Right atrium auricular region (tissue), 2 donors: ENCODE measurements at regions not wholly inside any gene's neighbourhood (a gene's known extent, or its start where the extent isn't known, plus 50 kb on each side); places are given as distances from the start of the nearest gene placed in this dataset.
A peak's percentile ranks its signal among the peaks of the same experiment; 100 is the strongest.

Experiments
- DNase-seq: peaks from one replicate; pipeline ENCODE4 v3.0.0-alpha.2; 2019; ENCODE audit warnings: low spot score
- H3K27ac ChIP-seq, 2 donors: fragments of 200-600 bp; sonication (generic); 1 replicate in 1 of 2; 2 replicates in 1 of 2; pipeline ENCODE4 v1.5.1; 2016 to 2019
- H3K27me3 ChIP-seq, 2 donors: fragments of 200-600 bp; sonication (generic); one replicate each; pipeline versions ENCODE4 v1.5.1 to v1.6.0; 2017 to 2019
- H3K36me3 ChIP-seq: fragments of 200-600 bp; sonication (generic); one replicate; pipeline ENCODE4 v1.5.1; 2016
- H3K4me1 ChIP-seq, 2 donors: fragments of 200-600 bp; sonication (generic); one replicate each; pipeline versions ENCODE4 v1.5.1 to v1.6.0; 2017 to 2019
- H3K4me3 ChIP-seq, 2 donors: fragments of 200-600 bp; sonication (generic); 1 replicate in 1 of 2; 2 replicates in 1 of 2; pipeline ENCODE4 v1.5.1; 2017 to 2019; ENCODE audit warnings: mild to moderate bottlenecking in 1 of 2, moderate library complexity in 1 of 2
- H3K9me3 ChIP-seq, 2 donors: fragments of 200-600 bp; sonication (generic); one replicate each; pipeline ENCODE4 v1.5.1; 2019
- TF ChIP-seq, protein P1 (sequence below), 2 donors: fragments of 200-600 bp; sonication (generic); IDR thresholded peaks; one replicate each; pipeline ENCODE4 v1.5.1; 2019; ENCODE audit warnings: antibody characterized with exemption in 2 of 2

DNA sequence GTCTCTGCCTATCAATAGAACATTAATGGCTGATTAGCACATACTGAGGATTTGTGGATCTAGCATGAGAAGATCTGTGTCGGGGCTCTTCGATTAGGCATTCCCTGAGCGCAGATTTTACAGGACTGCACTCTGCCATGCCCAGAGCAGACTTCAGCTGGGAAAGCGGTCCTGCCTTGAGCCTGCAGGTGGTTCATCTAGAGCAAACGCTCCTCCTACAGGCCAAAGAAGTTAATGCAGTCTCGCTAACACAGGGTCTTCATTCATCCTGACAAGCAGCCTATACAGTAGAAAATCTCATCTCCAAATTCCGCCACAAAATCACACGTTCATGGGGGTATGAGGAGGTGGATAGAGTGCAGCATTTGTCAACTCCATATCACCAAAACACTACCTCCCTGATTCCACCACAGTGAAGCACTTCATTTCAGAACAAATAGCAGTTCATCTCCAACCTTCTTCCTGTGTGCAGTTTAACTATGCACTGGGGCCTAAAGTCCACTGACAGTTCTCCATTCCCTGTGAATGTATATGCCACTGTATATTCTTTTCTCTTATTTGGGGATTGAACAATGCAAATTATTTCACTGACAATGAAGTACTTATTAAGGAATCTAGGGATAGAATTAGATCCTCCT is 405.8 kb downstream of the IGSF11 start:
- no peaks in the 10 kb centered on the region for H3K36me3 ChIP-seq
- no peak overlapping the region for H3K4me3 ChIP-seq
- TF ChIP-seq, protein P1, sequence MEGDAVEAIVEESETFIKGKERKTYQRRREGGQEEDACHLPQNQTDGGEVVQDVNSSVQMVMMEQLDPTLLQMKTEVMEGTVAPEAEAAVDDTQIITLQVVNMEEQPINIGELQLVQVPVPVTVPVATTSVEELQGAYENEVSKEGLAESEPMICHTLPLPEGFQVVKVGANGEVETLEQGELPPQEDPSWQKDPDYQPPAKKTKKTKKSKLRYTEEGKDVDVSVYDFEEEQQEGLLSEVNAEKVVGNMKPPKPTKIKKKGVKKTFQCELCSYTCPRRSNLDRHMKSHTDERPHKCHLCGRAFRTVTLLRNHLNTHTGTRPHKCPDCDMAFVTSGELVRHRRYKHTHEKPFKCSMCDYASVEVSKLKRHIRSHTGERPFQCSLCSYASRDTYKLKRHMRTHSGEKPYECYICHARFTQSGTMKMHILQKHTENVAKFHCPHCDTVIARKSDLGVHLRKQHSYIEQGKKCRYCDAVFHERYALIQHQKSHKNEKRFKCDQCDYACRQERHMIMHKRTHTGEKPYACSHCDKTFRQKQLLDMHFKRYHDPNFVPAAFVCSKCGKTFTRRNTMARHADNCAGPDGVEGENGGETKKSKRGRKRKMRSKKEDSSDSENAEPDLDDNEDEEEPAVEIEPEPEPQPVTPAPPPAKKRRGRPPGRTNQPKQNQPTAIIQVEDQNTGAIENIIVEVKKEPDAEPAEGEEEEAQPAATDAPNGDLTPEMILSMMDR (IDR thresholded peaks at IDR 0.05), result peak; percentile 61 to 80
- no peak overlapping the region for H3K27ac ChIP-seq
- no peaks in the 10 kb centered on the region for H3K4me1 ChIP-seq
- DNase-seq, result peak; percentile 60
- no peaks in the 10 kb centered on the region for H3K9me3 ChIP-seq
- H3K27me3 ChIP-seq, result no peaks in the 10 kb centered on the region

DNA sequence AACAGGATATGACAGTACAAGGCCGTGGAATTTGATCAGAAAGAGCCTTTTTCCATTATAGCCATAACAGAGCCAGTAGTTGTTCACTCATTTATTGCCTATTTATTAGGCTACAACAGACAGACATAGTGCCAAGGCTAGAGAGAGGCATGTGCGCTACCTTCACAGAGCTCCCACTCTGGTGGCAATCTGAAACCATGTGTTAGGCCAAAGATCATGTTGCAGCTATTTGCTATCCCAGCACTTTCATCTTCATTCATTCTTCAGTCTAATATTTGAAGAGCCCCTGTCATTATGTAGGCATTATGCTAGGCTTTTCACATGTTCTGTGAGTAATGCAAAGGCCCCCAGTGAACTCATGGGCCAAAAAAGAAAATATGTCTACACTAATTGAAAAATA is 404.8 kb downstream of the IGSF11 start:
- Histone ChIP-seq H3K27ac (no peak overlapping the region), H3K4me1 (no peaks in the 10 kb centered on the region), H3K27me3 (no peaks in the 10 kb centered on the region), H3K4me3 (no peak overlapping the region), H3K36me3 (no peaks in the 10 kb centered on the region), H3K9me3 (no peaks in the 10 kb centered on the region)
- TF ChIP-seq, protein P1 (IDR thresholded peaks at IDR 0.05), result no peak
- DNase-seq, result no peak

DNA sequence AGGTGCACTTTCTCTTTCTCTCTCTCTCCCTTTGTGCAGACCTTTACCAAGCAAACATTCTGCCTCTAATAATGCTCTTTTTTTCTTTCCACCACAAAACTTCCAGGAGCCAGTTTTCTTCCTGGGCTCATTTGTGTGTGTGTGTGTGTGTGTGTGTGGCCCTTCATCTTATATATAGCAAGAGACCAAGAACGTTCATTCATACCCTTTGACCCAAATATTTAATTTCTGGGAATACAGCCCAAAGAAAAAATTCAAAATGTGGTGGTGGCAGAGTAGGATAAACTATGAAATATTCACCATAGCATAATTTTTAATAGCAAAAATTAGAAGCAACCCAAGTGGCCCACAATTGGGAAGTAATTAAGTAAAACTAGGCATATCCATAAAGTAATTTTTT is 398.9 kb downstream of the IGSF11 start:
- no peak for DNase-seq
- no peaks in the 10 kb centered on the region for H3K9me3 ChIP-seq
- H3K36me3 ChIP-seq, result no peaks in the 10 kb centered on the region
- H3K4me3 ChIP-seq, result no peak overlapping the region
- no peaks in the 10 kb centered on the region for H3K27me3 ChIP-seq
- TF ChIP-seq, protein P1 (IDR thresholded peaks at IDR 0.05), result no peak
- no peak overlapping the region for H3K27ac ChIP-seq
- no peaks in the 10 kb centered on the region for H3K4me1 ChIP-seq

DNA sequence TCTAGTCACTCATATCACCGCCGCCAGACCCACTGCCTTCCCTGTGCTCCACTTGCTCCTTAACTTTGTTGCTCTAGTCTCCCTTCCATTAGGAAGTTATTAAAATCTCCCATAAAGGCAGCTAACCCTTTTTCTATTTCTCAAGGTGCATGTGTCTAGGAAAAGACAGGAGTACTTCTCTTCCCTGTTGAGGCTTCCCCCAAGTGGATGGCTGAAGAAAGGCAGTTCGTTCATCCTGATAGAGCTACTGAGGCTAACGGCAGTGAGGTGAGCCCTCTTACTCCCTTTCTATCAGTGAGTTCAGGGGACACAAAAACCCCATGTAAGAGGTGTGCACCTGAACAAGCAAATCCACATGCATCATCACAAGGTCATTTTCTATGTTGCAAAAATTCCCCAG is 397.8 kb downstream of the IGSF11 start:
- Histone ChIP-seq H3K4me3 (no peak overlapping the region), H3K27me3 (no peaks in the 10 kb centered on the region), H3K4me1 (no peaks in the 10 kb centered on the region), H3K9me3 (no peaks in the 10 kb centered on the region), H3K36me3 (no peaks in the 10 kb centered on the region), H3K27ac (no peak overlapping the region)
- DNase-seq, result no peak
- TF ChIP-seq, protein P1 (IDR thresholded peaks at IDR 0.05), result no peak

DNA sequence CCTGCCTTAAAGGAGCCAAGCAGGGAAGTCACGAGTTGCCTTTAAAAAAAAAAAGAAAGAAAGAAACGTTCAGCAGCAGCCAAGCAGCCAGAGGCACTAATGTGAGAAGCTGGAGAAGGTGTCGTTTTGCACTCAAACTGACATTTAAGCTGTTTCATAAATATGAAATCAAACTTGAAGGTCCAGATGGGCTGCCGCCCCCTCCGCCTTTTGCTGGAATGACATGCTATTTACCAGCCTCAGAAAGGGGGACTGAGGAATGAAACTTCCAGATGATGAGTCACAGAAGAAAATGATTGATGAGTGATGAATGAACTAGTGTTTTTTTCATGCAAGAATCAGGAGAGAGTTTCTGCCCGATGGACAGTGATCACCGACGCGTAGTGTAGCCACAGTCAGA is 396.8 kb downstream of the IGSF11 start:
- H3K27me3 ChIP-seq, result no peaks in the 10 kb centered on the region
- no peaks in the 10 kb centered on the region for H3K9me3 ChIP-seq
- TF ChIP-seq, protein P1 (IDR thresholded peaks at IDR 0.05), result no peak
- no peak for DNase-seq
- H3K36me3 ChIP-seq, result no peaks in the 10 kb centered on the region
- H3K27ac ChIP-seq, result no peak overlapping the region
- no peak overlapping the region for H3K4me3 ChIP-seq
- no peaks in the 10 kb centered on the region for H3K4me1 ChIP-seq

DNA sequence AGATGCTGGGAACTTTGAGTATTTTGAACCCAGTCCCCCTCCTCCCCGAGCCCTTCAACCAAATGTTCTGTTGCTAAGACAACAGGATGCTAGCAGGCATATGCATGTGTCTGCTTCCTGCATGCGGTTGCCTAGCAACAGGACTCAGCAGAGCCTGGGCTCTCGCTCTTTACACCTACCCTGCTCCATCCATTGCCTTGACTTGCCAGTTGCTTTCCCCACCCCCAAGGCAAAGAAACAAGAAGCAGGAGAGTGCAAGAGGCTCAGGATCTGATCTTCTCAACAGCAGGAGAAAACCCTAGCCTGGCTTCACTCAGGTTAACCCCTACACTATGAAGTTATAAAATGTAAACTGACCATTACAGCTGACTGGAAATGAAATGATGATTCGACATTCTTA is 393.0 kb downstream of the IGSF11 start:
- TF ChIP-seq, protein P1 (IDR thresholded peaks at IDR 0.05), result no peak
- DNase-seq, result no peak
- no peak overlapping the region for H3K27ac ChIP-seq
- H3K9me3 ChIP-seq, result no peaks in the 10 kb centered on the region
- no peaks in the 10 kb centered on the region for H3K36me3 ChIP-seq
- H3K4me3 ChIP-seq, result no peak overlapping the region
- H3K27me3 ChIP-seq, result no peaks in the 10 kb centered on the region
- H3K4me1 ChIP-seq, result no peaks in the 10 kb centered on the region
